Heart right ventricle (tissue), 16 donors: ENCODE measurements at regions not wholly inside any gene's neighbourhood (a gene's known extent, or its start where the extent isn't known, plus 50 kb on each side); places are given as distances from the start of the nearest gene placed in this dataset.

ENCODE experiments used
- ATAC-seq, 8 donors: fragments of 200-7000 bp; cut with Tn5 transposase; one replicate each; pipeline ENCODE4 v1.9.1; 2020; ENCODE audit warnings: mild to moderate bottlenecking in 8 of 8, moderate library complexity in 8 of 8, moderate number of reproducible peaks in 1 of 8
- DNase-seq, 2 donors: peaks; one replicate each; pipeline ENCODE4 v3.0.0-alpha.2; 2020
- H3K27ac ChIP-seq, 10 donors: fragments of 200-600 bp; sonication (generic) in 2 of 10; one replicate each; pipeline versions ENCODE4 v1.5.0 to v1.8.0; 2020 to 2022; ENCODE audit warnings: mild to moderate bottlenecking in 3 of 10
- H3K27me3 ChIP-seq, 7 donors: fragments of 200-600 bp; one replicate each; pipeline ENCODE4 v1.8.0; 2021 to 2022; ENCODE audit warnings: mild to moderate bottlenecking in 2 of 7
- H3K36me3 ChIP-seq, 9 donors: fragments of 200-600 bp; sonication (generic) in 1 of 9; one replicate each; pipeline versions ENCODE4 v1.5.0 to v1.8.0; 2020 to 2022; ENCODE audit warnings: mild to moderate bottlenecking in 2 of 9
- H3K4me1 ChIP-seq, 9 donors: fragments of 200-600 bp; sonication (generic) in 1 of 9; one replicate each; pipeline versions ENCODE4 v1.5.0 to v1.8.0; 2020 to 2022; ENCODE audit warnings: mild to moderate bottlenecking in 4 of 9
- H3K4me3 ChIP-seq, 10 donors: fragments of 200-600 bp; sonication (generic) in 2 of 10; one replicate each; pipeline versions ENCODE4 v1.5.0 to v1.8.0; 2020 to 2022; ENCODE audit warnings: mild to moderate bottlenecking in 7 of 10, moderate library complexity in 2 of 10
- H3K9me3 ChIP-seq, 11 donors: fragments of 200-600 bp in 10 of 11; sonication (generic) in 2 of 11; one replicate each; pipeline versions ENCODE4 v1.5.0 to v1.8.0; 2013 to 2022; ENCODE audit warnings: mild to moderate bottlenecking in 2 of 11, control low read depth in 1 of 11, moderate library complexity in 1 of 11
- CTCF ChIP-seq, 9 donors: fragments of 200-600 bp; sonication (generic) in 2 of 9; IDR thresholded peaks; one replicate each; pipeline versions ENCODE4 v1.5.0 to v1.8.0; 2021 to 2022; ENCODE audit warnings: antibody characterized with exemption in 9 of 9, mild to moderate bottlenecking in 5 of 9, moderate library complexity in 1 of 9
- WGBS, 2 donors: extraction: QIAGEN DNeasy Blood & Tissue Kit; methylation state at CpG; one replicate each; pipeline ENCODE4 v1.1.7; 2013; ENCODE audit warnings: inconsistent platforms in 1 of 2; 5-methylcytosine and 5-hydroxymethylcytosine counted together
- intact Hi-C, 10 donors: fragments of 100-400 bp; cut with DNase I; formaldehyde crosslinking; loops; one replicate each; pipeline versions ENCODE4 v1.11.1 to v1.14.2; 2022
- donor health status: Arrhythmogenic right ventricular cardiomyopathy.
- donor health status: ischemic (EF 13 %, LVEDD 7.1; RV severe dilation, severe dysfunction).
- donor health status: healthy with polysubstance abuse.
- donor health status: DM: no; HTN: yes; CAD: no.
- donor health status: DM: no; HTN: no; CAD: no.
- donor health status: ischemic (EF 25% LVEDD 6.9; RV normal size, moderate dysfunction).
- donor health status: ischemic (EF 25% LVEDD 5.7; RV mildly dilated, moderate dysfunction).
- donor health status: healthy.
- donor health status: DM: yes; HTN: yes; CAD: no.
- donor health status: Ischemic cardiomyopathy.
- donor health status: ischemic (EF 35%, LVEDD 5.7; RV mildly dilated, moderate dysfunction).
- donor health status: nonischemic (EF 11% LVEDD 7.7; RV severe dilation, severe dysfunction).
- donor health status: DM: yes; HTN: yes; CAD: no.
- donor health status: PGD.
- donor health status: ischemic (EF 29% LVEDD 5.4; RV normal size, mild dysfunction).
- donor health status: nonischemic (EF 23%, LVEDD 6.1; RV moderate dilation, normal function).

- intact Hi-C loops, result no loop called here
- Histone ChIP-seq H3K4me1 (no peaks in the 10 kb centered on the region), H3K36me3 (no peaks in the 10 kb centered on the region), H3K27me3 (no peaks in the 10 kb centered on the region), H3K27ac (no peak overlapping the region), H3K9me3 (peaks cover 0 to 19% (median 0%) of the 10 kb centered on the region in 11 donors), H3K4me3 (no peak overlapping the region)
- no peak for TF ChIP-seq CTCF (IDR thresholded peaks at IDR 0.05)
- no peak for DNase-seq
- 18 to 22% methylated on average over 4 of the region's 4 CpGs for WGBS, 2 donors
- ATAC-seq, result no peak
These were observed 415.9 kb downstream of the PLA2G4A start for GRCh38 chr1:187244623-187245022.

DNA sequence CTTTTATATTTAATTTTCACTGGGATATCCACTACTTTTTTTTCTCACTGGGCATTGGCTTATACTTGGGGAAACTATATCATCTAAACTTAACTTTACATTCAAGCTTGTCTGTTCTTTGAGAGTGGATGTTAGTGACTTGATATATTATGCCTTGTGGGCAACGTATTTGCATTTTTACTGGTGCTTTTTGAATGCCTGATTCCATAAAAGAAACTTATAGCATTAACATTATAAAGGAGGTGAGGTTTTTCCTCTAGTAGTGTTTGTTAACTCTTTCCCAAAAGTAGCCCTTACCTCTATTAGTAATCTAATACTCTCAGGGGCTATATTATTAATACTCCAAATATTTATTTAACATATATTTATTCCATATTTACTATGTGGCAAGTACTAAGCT, 416.5 kb downstream of the PLA2G4A start:
- Histone ChIP-seq H3K27ac (no peak overlapping the region), H3K4me1 (no peaks in the 10 kb centered on the region), H3K9me3 (peaks cover 0 to 19% (median 0%) of the 10 kb centered on the region in 11 donors), H3K27me3 (no peaks in the 10 kb centered on the region), H3K36me3 (no peaks in the 10 kb centered on the region), H3K4me3 (no peak overlapping the region)
- no peak for DNase-seq
- TF ChIP-seq CTCF (IDR thresholded peaks at IDR 0.05), result no peak
- WGBS, 2 donors, result 63 to 73% methylated on average over 1 of the region's 1 CpG
- ATAC-seq, result no peak
- intact Hi-C loops, result no loop called here

GRCh38 chr1:187249196-187249595, 420.4 kb downstream of the PLA2G4A start:
- peaks cover 0 to 19% (median 0%) of the 10 kb centered on the region in 11 donors for H3K9me3 ChIP-seq
- 87 to 98% methylated on average over 1 of the region's 1 CpG for WGBS, 2 donors
- no peak overlapping the region for H3K27ac ChIP-seq
- no peak for TF ChIP-seq CTCF (IDR thresholded peaks at IDR 0.05)
- H3K27me3 ChIP-seq, result no peaks in the 10 kb centered on the region
- no peaks in the 10 kb centered on the region for H3K4me1 ChIP-seq
- intact Hi-C loops, result no loop called here
- ATAC-seq (no peak), DNase-seq (no peak)
- H3K36me3 ChIP-seq, result no peaks in the 10 kb centered on the region
- no peak overlapping the region for H3K4me3 ChIP-seq

DNA sequence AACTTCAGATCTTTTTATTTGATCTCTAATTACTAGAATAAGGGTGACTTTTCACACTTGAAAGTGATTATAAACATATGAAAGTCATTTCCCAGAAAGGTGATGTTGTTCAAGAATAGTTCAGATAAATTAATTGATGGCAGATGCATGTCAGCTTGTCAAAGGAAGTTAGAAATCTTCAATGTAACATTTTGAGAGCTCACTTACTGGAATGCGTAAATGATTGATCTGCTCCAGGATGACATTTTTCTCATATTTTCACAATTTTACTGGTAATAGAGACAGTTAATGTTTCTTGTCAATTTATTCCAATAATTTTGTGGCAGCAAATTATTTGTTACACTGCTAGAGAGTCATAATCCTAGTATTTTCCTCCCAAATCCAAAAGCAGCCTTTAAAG, 424.2 kb downstream of the PLA2G4A start:
- Histone ChIP-seq H3K36me3 (no peaks in the 10 kb centered on the region), H3K4me3 (no peak overlapping the region), H3K4me1 (no peaks in the 10 kb centered on the region), H3K27ac (no peak overlapping the region), H3K9me3 (peaks cover 0 to 2% (median 0%) of the 10 kb centered on the region in 11 donors), H3K27me3 (no peaks in the 10 kb centered on the region)
- intact Hi-C loops, result no loop called here
- DNase-seq (no peak), ATAC-seq (no peak)
- no peak for TF ChIP-seq CTCF (IDR thresholded peaks at IDR 0.05)
- 92 to 96% methylated on average over 1 of the region's 1 CpG for WGBS, 2 donors

DNA sequence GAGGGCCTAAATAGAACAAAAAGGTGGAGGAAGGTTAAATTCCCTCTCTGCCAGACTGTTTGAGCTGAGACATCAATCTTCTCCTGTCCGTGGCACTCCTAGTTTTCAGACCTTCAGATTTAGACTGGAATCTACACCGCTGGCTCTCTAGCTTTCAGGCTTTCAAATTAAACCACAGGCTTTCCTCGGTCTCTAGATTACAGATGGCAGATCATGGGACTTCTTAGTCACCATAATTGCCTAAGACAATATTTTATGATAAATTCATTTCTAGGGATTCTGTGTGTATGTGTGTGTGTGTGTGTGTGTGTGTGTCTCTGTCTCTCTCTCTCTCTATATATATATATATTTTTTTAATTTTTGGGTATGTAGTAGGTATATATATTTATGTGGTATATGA, 428.7 kb downstream of the PLA2G4A start:
- Histone ChIP-seq H3K27me3 (no peaks in the 10 kb centered on the region), H3K4me3 (no peak overlapping the region), H3K4me1 (no peaks in the 10 kb centered on the region), H3K27ac (no peak overlapping the region), H3K36me3 (no peaks in the 10 kb centered on the region), H3K9me3 (no peaks in the 10 kb centered on the region)
- intact Hi-C loops, result no loop called here
- WGBS, 2 donors, result 76 to 78% methylated on average over 3 of the region's 3 CpGs
- DNase-seq (no peak), ATAC-seq (no peak)
- TF ChIP-seq CTCF (IDR thresholded peaks at IDR 0.05), result no peak
